Kidney (tissue), 13 donors: ENCODE measurements at regions not wholly inside any gene's neighbourhood (a gene's known extent, or its start where the extent isn't known, plus 50 kb on each side); places are given as distances from the start of the nearest gene placed in this dataset.

Experiments
- DNase-seq, 5 donors: peaks; one replicate each; pipeline ENCODE4 v3.0.0-alpha.2; 2013 to 2020
- FAIRE-seq: peaks from 2 replicates; lab custom pipeline; 2012; peaks lifted over from hg19 to GRCh38; lab: Jason Lieb, UNC
- H3K27ac ChIP-seq, 2 donors: one replicate each; pipeline ENCODE4 v1.7.0; 2013; ENCODE audit warnings: low read depth in 2 of 2, low read length in 2 of 2, inconsistent platforms in 1 of 2
- H3K27me3 ChIP-seq: one replicate; pipeline ENCODE4 v1.7.1; 2013; ENCODE audit warnings: low read length, inconsistent platforms; ENCODE audit not compliant: control insufficient read depth, insufficient read depth
- H3K36me3 ChIP-seq, 3 donors: one replicate each; pipeline versions ENCODE4 v1.7.0 to v1.7.1; 2013; ENCODE audit warnings: low read length in 3 of 3, control low read depth in 1 of 3, inconsistent platforms in 1 of 3; ENCODE audit not compliant: insufficient read depth in 3 of 3, control insufficient read depth in 2 of 3
- H3K4me1 ChIP-seq, 3 donors: one replicate each; pipeline versions ENCODE4 v1.7.0 to v1.7.1; 2013; ENCODE audit warnings: low read length in 3 of 3, inconsistent platforms in 1 of 3, low read depth in 1 of 3; ENCODE audit not compliant: control insufficient read depth in 2 of 3, insufficient read depth in 2 of 3
- H3K4me3 ChIP-seq, 3 donors: one replicate each; pipeline versions ENCODE4 v1.7.0 to v1.8.1; 2013; ENCODE audit warnings: low read length in 3 of 3, control low read depth in 1 of 3, inconsistent platforms in 1 of 3
- H3K9ac ChIP-seq, 3 donors: one replicate each; pipeline versions ENCODE4 v1.7.0 to v1.7.1; 2013; ENCODE audit warnings: low read length in 3 of 3, control low read depth in 1 of 3, inconsistent platforms in 1 of 3
- H3K9me3 ChIP-seq, 3 donors: one replicate each; pipeline versions ENCODE4 v1.7.0 to v1.7.1; 2013; ENCODE audit warnings: low read length in 3 of 3, control low read depth in 1 of 3, inconsistent platforms in 1 of 3; ENCODE audit not compliant: control insufficient read depth in 2 of 3, insufficient read depth in 1 of 3
- intact Hi-C: fragments of 100-400 bp; cut with DNase I; formaldehyde crosslinking; loops from one replicate; pipeline ENCODE4 v1.11.1; 2022
- TF ChIP-seq, protein P1 (sequence below): IDR thresholded peaks from 3 replicates; pipeline ENCODE4 v1.5.1; 2012; ENCODE audit warnings: mild to moderate bottlenecking, moderate library complexity, borderline replicate concordance; ENCODE audit not compliant: insufficient read depth; ENCODE audit errors: extremely low read depth
- donor health status: control.
- donor health status: control.
- donor health status: control.
- donor health status: control.
- donor health status: control.
- donor health status: DM: yes; HTN: yes; CAD: no.
- donor health status: Normal renal cell carcinoma (clear cell type).

DNA sequence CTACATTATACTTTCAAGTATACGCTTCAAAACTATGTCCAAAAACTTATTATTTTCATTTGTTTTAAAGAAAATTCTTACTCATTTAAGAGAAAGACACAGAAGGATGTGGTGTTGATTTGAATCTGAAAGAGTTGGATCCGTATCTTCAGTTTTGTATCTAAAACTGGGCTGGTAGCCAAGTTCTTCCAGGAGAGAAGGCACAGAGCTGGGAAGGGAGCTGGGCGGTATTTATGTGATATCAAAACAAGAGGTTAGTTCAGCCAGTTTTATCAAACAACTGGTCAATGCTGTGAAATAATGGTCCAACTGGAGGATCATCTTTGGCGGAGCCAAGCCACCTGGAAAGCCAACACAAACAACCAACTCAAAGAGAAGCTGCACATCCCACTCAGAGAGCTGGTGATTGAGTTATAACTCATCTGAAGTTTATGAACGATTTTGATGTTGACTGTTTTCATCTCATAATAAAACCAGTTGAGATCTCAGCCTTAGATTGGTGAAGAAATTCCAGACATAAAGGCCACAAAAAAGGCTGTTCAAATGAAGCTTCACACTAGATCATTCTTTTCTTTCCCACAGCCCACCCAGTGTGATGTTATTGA lies 489.6 kb upstream of the RASGRP1 start:
- Histone ChIP-seq H3K36me3 (no peaks in the 10 kb centered on the region), H3K9ac (no peak overlapping the region), H3K27ac (no peak overlapping the region), H3K4me1 (no peaks in the 10 kb centered on the region), H3K4me3 (no peak overlapping the region), H3K27me3 (no peaks in the 10 kb centered on the region), H3K9me3 (peaks cover 0 to 5% (median 0%) of the 10 kb centered on the region in 3 donors)
- TF ChIP-seq, protein P1, sequence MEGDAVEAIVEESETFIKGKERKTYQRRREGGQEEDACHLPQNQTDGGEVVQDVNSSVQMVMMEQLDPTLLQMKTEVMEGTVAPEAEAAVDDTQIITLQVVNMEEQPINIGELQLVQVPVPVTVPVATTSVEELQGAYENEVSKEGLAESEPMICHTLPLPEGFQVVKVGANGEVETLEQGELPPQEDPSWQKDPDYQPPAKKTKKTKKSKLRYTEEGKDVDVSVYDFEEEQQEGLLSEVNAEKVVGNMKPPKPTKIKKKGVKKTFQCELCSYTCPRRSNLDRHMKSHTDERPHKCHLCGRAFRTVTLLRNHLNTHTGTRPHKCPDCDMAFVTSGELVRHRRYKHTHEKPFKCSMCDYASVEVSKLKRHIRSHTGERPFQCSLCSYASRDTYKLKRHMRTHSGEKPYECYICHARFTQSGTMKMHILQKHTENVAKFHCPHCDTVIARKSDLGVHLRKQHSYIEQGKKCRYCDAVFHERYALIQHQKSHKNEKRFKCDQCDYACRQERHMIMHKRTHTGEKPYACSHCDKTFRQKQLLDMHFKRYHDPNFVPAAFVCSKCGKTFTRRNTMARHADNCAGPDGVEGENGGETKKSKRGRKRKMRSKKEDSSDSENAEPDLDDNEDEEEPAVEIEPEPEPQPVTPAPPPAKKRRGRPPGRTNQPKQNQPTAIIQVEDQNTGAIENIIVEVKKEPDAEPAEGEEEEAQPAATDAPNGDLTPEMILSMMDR: no peak
- intact Hi-C loops: no loop called here
- DNase-seq (no peak), FAIRE-seq (no peak)

DNA sequence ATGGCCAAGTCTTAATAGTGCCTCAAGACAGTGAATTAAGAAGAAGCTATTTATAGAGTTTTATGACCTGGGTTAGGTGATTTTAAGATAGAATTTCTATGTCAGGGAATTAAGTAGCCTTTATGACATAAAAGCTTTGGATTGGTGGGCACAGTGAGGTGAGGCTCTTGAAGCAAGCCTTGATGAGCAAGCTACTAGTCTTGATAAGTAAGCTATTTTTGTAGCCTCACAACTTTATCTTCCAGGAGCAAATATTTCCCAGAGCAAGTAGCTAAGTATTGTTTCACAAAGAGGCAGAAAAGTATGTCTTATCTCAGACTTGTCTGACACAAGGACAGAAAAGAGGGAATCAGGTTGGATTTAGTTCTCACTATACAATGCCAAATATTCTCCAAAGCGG lies 491.7 kb upstream of the RASGRP1 start:
- intact Hi-C loops: no loop called here
- Histone ChIP-seq H3K27me3 (no peaks in the 10 kb centered on the region), H3K4me3 (no peak overlapping the region), H3K9ac (no peak overlapping the region), H3K4me1 (no peaks in the 10 kb centered on the region), H3K36me3 (no peaks in the 10 kb centered on the region), H3K27ac (no peak overlapping the region), H3K9me3 (no peaks in the 10 kb centered on the region)
- FAIRE-seq (no peak), DNase-seq (no peak)
- TF ChIP-seq, protein P1: no peak

DNA sequence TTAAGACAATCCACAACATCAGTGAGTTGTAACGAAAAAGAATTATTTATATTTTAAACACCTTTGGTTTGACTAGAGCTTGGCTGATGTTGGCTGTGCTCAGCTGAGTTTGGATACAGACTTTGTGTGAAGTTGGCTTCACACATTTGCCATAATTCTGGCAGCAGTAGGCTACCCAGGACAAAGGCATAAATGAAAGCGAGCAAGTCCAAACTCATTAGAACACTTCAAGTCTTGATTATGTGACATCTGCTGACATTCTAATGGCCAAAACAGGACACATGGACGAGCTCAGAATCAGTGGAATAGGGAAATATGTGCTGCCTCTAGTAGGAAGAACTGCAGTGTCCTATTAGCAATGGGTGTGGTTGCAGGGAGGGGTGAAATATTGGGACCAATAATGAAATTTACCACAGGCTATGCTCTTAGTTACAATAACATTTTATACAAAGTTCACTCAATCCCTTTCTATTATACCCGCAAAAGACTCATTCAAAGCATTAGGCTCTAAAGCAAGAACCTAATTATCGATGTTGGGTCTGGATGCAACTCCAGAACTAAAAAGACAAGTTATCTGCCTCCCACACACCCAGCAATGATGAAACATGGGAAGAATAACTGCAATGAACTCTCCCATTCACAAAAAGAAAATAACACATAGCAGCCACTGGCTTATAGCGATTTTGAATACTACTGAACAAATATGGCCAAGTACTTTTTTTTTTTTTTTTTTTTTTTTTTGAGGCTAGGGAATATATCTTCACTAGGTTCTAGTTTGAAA lies 493.9 kb upstream of the RASGRP1 start:
- Histone ChIP-seq H3K27me3 (no peaks in the 10 kb centered on the region), H3K9ac (no peak overlapping the region), H3K36me3 (no peaks in the 10 kb centered on the region), H3K27ac (no peak overlapping the region), H3K4me3 (no peak overlapping the region), H3K4me1 (no peaks in the 10 kb centered on the region), H3K9me3 (no peaks in the 10 kb centered on the region)
- TF ChIP-seq, protein P1: no peak
- intact Hi-C loops: no loop called here
- DNase-seq (no peak), FAIRE-seq (no peak)
